ENCODE measurements at regions not wholly inside any gene's neighbourhood (a gene's known extent, or its start where the extent isn't known, plus 50 kb on each side); places are given as distances from the start of the nearest gene placed in this dataset.
A peak's percentile ranks its signal among the peaks of the same experiment; 100 is the strongest.

GRCh38 chr12:75764091-75764841 is 252.9 kb upstream of the KRR1 start (continued):
- TF ChIP-seq PBX3 (CRISPR knock-in tag; IDR thresholded peaks at IDR 0.05) (no peak), PRDM4 (tag by site-specific recombination; IDR thresholded peaks at IDR 0.05) (0 out of 2 replicates have a peak, but pooled peaks have one; percentile 20), KLF10 (tag by site-specific recombination; IDR thresholded peaks at IDR 0.05) (no peak), ZNF416 (tag by site-specific recombination; IDR thresholded peaks at IDR 0.05) (no peak), ZNF184 (tag by site-specific recombination; IDR thresholded peaks at IDR 0.05) (no peak), SP2 (tag by site-specific recombination; IDR thresholded peaks at IDR 0.05) (no peak), PRDM6 (tag by site-specific recombination; IDR thresholded peaks at IDR 0.05) (peak; percentile 7; the same call in 1 of the 2 replicates)

- no peaks in the 10 kb centered on the region; the same call in 1 of the 2 replicates for H3K4me1 ChIP-seq (ENCODE audit: control insufficient read depth, insufficient read depth, low read length)
- no peaks in the 10 kb centered on the region for H3K36me3 ChIP-seq (ENCODE audit: control insufficient read depth in 2 of 2, insufficient read depth in 1 of 2, low read length in 2 of 2)
- POLR2A ChIA-PET, result interaction anchor here (0.7 kb wide), 1 partner anchor 66 kb away, joined by 10 read pairs; no protein-coding TSS in a partner anchor
- H3K9me3 ChIP-seq (ENCODE audit: control insufficient read depth, insufficient read depth, low read depth, low read length), result no peaks in the 10 kb centered on the region
- no peak overlapping the region for H3K27ac ChIP-seq (ENCODE audit: extremely low read depth, low read depth, low read length)
- CTCF ChIA-PET, result interaction anchor here (0.9 kb wide), 1 partner anchor 13 kb away, joined by 3 read pairs; no protein-coding TSS in a partner anchor
- TF ChIP-seq PRDM10 (tag by site-specific recombination; IDR thresholded peaks at IDR 0.05) (peak; percentile 26; the same call in 1 of the 2 replicates), ZNF488 (tag by site-specific recombination; IDR thresholded peaks at IDR 0.05) (no peak), ZBTB44 (tag by site-specific recombination; IDR thresholded peaks at IDR 0.05) (0 out of 2 replicates have a peak, but pooled peaks have one; percentile 4)
- H3K4me3 ChIP-seq (ENCODE audit: low read depth, low read length), result no peak overlapping the region
These were observed 249.3 kb upstream of the KRR1 start for GRCh38 chr12:75760573-75761294.
